GM18502 (cell line): ENCODE measurements at regions not wholly inside any gene's neighbourhood (a gene's known extent, or its start where the extent isn't known, plus 50 kb on each side); places are given as distances from the start of the nearest gene placed in this dataset.
"Not testable (repeated sequence)": the region's sequence is repeated elsewhere in the genome, so short reads cannot be mapped to it uniquely, and the experiment has no call there.

Source experiments
- ATAC-seq: cut with Tn5 transposase; IDR thresholded peaks from one replicate; pipeline ENCODE4 v1.9.1; 2021; ENCODE audit warnings: mild to moderate bottlenecking; ENCODE audit not compliant: unreplicated experiment, poor library complexity

DNA sequence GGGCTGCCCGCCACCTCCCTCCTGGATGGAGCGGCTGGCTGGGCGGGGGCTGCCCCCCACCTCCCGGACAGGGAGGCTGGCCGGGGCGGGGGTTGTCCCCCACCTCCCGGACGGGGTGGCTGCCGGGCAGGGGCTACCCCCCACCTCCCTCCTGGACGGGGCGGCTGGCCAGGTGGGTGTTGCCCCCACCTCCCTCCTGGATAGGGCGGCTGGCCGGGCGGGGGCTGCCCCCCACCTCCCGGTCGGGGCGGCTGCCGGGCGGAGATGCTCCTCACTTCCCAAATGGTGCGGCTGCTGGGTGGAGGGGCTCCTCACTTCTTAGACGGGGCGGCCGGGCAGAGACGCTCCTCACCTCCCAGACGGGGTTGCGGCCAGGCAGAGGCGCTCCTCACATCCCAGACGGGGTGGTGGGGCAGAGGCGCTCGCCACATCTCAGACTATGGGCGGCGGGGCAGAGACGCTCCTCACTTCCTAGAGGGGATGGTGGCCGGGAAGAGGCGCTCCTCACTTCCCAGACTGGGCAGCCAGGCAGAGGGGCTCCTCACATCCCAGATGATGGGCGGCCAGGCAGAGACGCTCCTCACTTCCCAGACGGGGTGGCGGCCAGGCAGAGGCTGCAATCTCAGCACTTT is 153.9 kb upstream of the OR4C13 start:
- ATAC-seq: not testable (repeated sequence)

DNA sequence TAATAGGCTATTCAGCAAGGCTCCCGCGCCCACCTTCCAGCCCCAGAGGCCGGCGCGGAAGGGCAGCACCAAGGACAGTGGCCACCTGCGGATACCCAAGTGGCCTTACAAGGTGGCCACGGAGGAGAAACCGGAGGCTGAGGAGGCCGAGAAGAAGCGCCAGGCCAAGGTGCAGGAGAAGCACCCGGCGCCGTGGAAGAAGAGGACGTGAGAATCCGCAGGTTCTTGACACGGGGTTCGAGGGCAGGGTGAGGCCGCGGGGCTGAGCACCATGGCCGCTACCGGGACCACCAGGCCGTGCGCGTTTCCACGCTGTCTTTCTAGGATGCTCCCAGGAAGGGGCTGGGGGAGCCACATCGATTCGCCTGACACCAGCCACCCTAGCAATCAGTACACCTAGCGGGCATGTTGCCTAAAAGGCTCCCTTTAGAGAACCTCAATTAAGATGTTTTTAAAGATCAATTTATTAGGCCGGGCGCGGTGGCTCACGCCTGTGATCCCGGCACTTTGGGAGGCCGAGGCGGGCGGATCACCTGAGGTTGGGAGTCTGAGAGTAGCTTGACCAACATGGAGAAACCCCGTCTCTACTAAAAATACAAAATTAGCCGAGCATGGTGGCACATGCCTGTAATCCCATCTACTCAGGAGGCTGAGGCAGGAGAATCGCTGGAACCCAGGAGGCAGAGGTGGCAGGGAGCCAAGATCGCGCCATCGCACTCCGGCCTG is 134.3 kb upstream of the OR4C13 start:
- not testable (repeated sequence) for ATAC-seq

DNA sequence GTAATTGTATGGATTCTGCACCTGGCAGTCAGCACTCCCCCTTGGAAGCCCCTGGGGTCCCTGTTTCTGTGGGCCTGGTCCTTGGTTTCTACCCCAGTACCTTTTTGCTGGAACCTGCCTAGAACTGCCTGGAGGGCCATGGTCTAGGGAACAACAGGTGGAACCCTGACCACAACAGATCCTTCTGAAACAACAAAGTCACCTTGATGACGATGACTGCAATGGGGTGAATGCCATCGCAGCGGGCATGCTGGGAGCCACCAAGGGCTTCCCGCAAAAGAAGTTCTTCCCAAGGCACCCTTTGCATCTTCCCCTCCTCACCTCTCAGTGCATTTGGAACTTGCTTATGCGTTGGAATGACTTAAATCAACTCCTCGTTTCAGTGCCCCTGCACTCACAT is 129.0 kb upstream of the OR4C13 start:
- ATAC-seq: not testable (repeated sequence)

DNA sequence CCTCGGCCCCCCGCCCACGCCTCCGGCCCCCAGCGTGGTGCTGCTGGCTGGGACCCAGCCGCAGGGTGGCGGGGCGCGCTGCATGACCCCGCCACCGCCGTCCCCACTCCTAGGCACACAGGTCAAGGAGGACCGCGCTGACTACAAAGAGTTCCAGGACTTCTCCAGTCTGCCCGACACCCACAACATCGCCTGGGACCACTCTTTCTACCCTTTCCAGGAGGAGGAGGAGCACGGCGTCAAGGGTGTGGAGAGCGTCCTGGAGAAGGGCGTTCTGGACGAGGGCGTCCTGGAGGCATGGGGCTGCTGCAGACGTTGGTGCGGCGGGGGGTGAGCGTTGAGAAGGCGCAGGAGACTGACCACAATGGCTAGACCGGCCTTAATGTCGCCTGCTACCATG is 101.7 kb upstream of the OR4C13 start:
- ATAC-seq: not testable (repeated sequence)

DNA sequence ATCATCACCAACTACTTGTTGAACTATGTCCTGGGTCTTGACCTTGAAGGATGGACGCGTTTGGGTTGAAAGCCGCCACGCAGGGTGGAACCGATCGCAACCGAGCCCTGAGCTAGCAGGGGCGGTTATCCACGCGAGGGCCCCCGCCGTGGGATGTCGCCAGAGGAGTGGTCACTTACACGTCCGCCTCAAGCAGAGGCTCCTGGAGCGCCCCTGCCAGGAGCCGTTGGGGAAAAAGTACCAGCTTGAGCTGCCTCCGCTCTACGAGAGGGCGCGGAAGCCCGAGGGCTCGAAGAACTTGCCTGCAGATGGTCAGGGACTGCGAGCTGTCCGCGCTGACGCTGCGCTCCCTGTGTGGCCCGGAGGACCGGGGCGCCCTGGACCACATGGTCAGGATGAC is 100.7 kb upstream of the OR4C13 start:
- no peak for ATAC-seq

DNA sequence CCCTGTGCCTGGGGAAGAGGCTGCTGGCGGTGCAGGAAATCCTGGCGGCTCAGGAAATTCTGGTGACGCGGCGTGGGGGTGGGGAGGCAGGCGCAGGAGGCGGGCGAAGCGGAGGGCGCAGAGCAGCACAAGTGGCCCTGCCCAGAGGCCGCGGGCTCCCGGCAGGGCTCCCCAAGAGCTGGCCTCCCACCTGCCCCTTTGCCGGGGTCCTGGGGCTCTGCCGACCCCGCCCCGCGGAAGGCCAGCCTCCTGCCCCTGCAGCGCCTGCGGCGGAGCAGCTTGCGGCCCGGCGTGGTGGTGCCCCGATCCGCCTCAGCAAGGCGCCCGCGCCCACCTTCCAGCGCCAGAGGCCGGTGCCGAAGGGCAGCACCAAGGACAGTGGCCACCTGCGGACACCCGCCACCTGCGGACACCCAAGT is 100.2 kb upstream of the OR4C13 start:
- no peak for ATAC-seq

DNA sequence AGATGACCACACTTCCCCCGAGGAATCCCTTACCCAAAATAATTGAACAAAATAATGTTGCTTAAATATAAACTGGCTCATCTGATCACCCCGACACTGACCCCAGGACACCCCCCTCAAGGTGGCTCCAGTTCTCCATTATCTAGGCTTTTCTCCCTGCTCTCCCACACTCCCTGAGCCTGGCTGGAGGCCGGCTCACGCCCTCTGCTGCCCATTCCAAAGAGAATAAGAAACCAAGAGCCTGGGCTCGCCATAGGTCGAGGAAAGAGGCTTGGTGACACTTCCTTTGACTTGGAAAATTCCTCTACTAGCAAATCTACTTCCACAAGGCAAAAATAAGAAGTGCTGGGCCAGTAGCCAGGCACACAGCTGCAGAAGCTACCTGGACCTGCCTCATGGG is 63.3 kb upstream of the OR4C13 start:
- ATAC-seq: not testable (repeated sequence)

DNA sequence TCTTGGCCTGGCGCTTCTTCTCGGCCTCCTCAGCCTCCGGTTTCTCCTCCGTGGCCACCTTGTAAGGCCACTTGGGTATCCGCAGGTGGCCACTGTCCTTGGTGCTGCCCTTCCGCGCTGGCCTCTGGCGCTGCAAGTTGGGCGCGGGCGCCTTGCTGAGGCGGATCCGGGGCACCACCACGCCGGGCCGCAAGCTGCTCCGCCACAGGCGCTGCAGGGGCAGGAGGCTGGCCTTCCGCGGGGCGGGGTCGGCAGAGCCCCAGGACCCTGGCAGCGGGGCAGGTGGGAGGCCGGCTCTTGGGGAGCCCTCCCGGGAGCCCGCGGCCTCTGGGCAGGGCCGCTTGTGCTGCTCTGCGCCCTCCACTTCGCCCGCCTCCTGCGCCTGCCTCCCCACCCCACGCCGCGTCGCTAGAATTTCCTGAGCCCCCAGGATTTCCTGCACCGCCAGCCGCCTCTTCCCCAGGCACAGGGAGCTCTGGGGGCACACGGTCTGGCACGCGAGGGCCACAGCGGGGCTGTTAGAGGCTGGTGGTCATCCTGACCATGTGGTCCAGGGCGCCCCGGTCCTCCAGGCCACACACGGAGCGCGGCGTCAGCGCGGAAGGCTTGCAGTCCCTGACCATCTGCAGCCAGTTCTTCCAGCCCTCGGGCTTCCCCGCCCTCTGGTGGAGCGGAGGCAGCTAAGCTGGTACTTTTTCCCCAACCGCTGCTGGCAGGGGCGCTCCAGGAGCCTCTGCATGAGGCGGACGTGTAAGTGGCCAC is 60.1 kb upstream of the OR4C13 start:
- ATAC-seq: not testable (repeated sequence)

DNA sequence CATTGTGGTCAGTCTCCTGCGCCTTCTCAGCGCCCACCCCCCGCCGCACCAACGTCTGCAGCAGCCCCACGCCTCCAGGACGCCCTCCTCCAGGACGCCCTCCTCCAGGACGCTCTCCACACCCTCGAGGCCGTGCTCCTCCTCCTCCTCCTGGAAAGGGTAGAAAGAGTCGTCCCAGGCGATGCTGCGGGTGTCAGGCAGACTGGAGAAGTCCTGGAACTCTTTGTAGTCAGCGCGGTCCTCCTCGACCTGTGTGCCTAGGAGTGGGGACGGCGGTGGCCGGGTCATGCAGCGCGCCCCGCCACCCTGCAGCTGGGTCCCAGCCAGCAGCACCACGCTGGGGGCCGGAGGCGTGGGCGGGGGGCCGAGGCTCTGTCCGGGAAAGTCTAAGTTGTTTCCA is 58.7 kb upstream of the OR4C13 start:
- not testable (repeated sequence) for ATAC-seq
